CD4-positive, alpha-beta T cell treated with Interleukin-12 subunit alpha and Interleukin-12 subunit beta, for 1 hour (primary cell): ENCODE measurements at regions not wholly inside any gene's neighbourhood (a gene's known extent, or its start where the extent isn't known, plus 50 kb on each side); places are given as distances from the start of the nearest gene placed in this dataset.
"Not testable (repeated sequence)": the region's sequence is repeated elsewhere in the genome, so short reads cannot be mapped to it uniquely, and the experiment has no call there.

Source experiments
- DNase-seq: peaks from one replicate; pipeline ENCODE4 v3.0.0-alpha.2; 2020

GRCh38 chr3:194955546-194955945 is 269.9 kb downstream of the FAM43A start:
- no peak for DNase-seq

GRCh38 chr3:194955979-194956696 is 270.5 kb downstream of the FAM43A start:
- DNase-seq = no peak

- no peak for DNase-seq
These were observed 271.2 kb downstream of the FAM43A start for GRCh38 chr3:194956697-194957396.

- no peak for DNase-seq
These were observed 272.1 kb downstream of the FAM43A start for GRCh38 chr3:194957743-194958240.

- no peak for DNase-seq
These were observed 273.5 kb downstream of the FAM43A start for GRCh38 chr3:194959217-194959616.

- DNase-seq = not testable (repeated sequence)
These were observed 274.0 kb downstream of the FAM43A start for GRCh38 chr3:194959666-194960065.

- no peak for DNase-seq
These were observed 274.9 kb downstream of the FAM43A start for GRCh38 chr3:194960446-194961032.

- DNase-seq = no peak
These were observed 275.5 kb downstream of the FAM43A start for GRCh38 chr3:194961149-194961548.

GRCh38 chr3:194961571-194961970 is 275.9 kb downstream of the FAM43A start:
- DNase-seq = no peak

GRCh38 chr3:194962056-194962455 is 276.4 kb downstream of the FAM43A start:
- no peak for DNase-seq

- DNase-seq = no peak
These were observed 279.1 kb downstream of the FAM43A start for GRCh38 chr3:194964809-194965208.

GRCh38 chr3:194967151-194968117 is 281.8 kb downstream of the FAM43A start:
- DNase-seq = no peak

GRCh38 chr3:194970066-194970465 is 284.4 kb downstream of the FAM43A start:
- no peak for DNase-seq

- DNase-seq = no peak
These were observed 285.3 kb downstream of the FAM43A start for GRCh38 chr3:194971009-194971408.

- no peak for DNase-seq
These were observed 286.3 kb downstream of the FAM43A start for GRCh38 chr3:194971965-194972364.

- no peak for DNase-seq
These were observed 287.0 kb downstream of the FAM43A start for GRCh38 chr3:194972641-194973040.

GRCh38 chr3:194973366-194974000 is 287.8 kb downstream of the FAM43A start:
- DNase-seq = no peak

GRCh38 chr3:194974468-194975135 is 288.9 kb downstream of the FAM43A start:
- DNase-seq = no peak

- DNase-seq = no peak
These were observed 290.4 kb downstream of the FAM43A start for GRCh38 chr3:194976049-194976451.

GRCh38 chr3:194976874-194977273 is 291.2 kb downstream of the FAM43A start:
- DNase-seq = no peak

- no peak for DNase-seq
These were observed 291.7 kb downstream of the FAM43A start for GRCh38 chr3:194977356-194977755.

- DNase-seq = no peak
These were observed 291.8 kb downstream of the XXYLT1 start for GRCh38 chr3:194979173-194979572.
